GM19351 (cell line): ENCODE measurements at regions not wholly inside any gene's neighbourhood (a gene's known extent, or its start where the extent isn't known, plus 50 kb on each side); places are given as distances from the start of the nearest gene placed in this dataset.

ENCODE experiments used
- ATAC-seq: cut with Tn5 transposase; IDR thresholded peaks from one replicate; pipeline ENCODE4 v1.9.1; 2021; ENCODE audit warnings: mild to moderate bottlenecking, moderate library complexity; ENCODE audit not compliant: unreplicated experiment

- no peak for ATAC-seq
Measured at GRCh38 chr2:118524911-118525310, 322.5 kb downstream of the EN1 start.

GRCh38 chr2:118523761-118524160 is 323.7 kb downstream of the EN1 start:
- ATAC-seq, result no peak

- ATAC-seq, result no peak
Measured at GRCh38 chr2:118521960-118522359, 325.5 kb downstream of the EN1 start.

GRCh38 chr2:118521272-118521671 is 326.2 kb downstream of the EN1 start:
- ATAC-seq, result no peak

- no peak for ATAC-seq
Measured at GRCh38 chr2:118520246-118520645, 327.2 kb downstream of the EN1 start.

GRCh38 chr2:118519511-118519910 is 327.9 kb downstream of the EN1 start:
- ATAC-seq, result no peak

GRCh38 chr2:118510807-118511206 is 336.6 kb downstream of the EN1 start:
- no peak for ATAC-seq

- ATAC-seq, result no peak
Measured at GRCh38 chr2:118509319-118510004, 338.0 kb downstream of the EN1 start.

- ATAC-seq, result no peak
Measured at GRCh38 chr2:118508282-118508681, 339.2 kb downstream of the EN1 start.

- ATAC-seq, result no peak
Measured at GRCh38 chr2:118505436-118505835, 342.0 kb downstream of the EN1 start.

- no peak for ATAC-seq
Measured at GRCh38 chr2:118502106-118502505, 345.3 kb downstream of the EN1 start.

- ATAC-seq, result no peak
Measured at GRCh38 chr2:118498943-118499342, 348.5 kb downstream of the EN1 start.

GRCh38 chr2:118496870-118497611 is 350.4 kb downstream of the EN1 start:
- no peak for ATAC-seq

- no peak for ATAC-seq
Measured at GRCh38 chr2:118496467-118496866, 351.0 kb downstream of the EN1 start.

GRCh38 chr2:118495290-118495689 is 352.2 kb downstream of the EN1 start:
- ATAC-seq, result no peak

- no peak for ATAC-seq
Measured at GRCh38 chr2:118493213-118493612, 354.2 kb downstream of the EN1 start.

- no peak for ATAC-seq
Measured at GRCh38 chr2:118492335-118492734, 355.1 kb downstream of the EN1 start.

GRCh38 chr2:118490330-118490729 is 357.1 kb downstream of the EN1 start:
- no peak for ATAC-seq

- no peak for ATAC-seq
Measured at GRCh38 chr2:118489712-118490299, 357.6 kb downstream of the EN1 start.

- ATAC-seq, result no peak
Measured at GRCh38 chr2:118481299-118481698, 366.1 kb downstream of the EN1 start.

GRCh38 chr2:118479020-118479419 is 368.4 kb downstream of the EN1 start:
- no peak for ATAC-seq
